ENCODE measurements at regions not wholly inside any gene's neighbourhood (a gene's known extent, or its start where the extent isn't known, plus 50 kb on each side); places are given as distances from the start of the nearest gene placed in this dataset.
"Not testable (repeated sequence)": the region's sequence is repeated elsewhere in the genome, so short reads cannot be mapped to it uniquely, and the experiment has no call there.

GRCh38 chr1:87992536-87992935 lies 663.9 kb downstream of the LMO4 start:
- TF ChIP-seq CTCF (conservative IDR thresholded peaks at IDR 0.05 in 1 of 2, IDR thresholded peaks at IDR 0.05 in 1 of 2; ENCODE audit: low read depth in 1 of 2, low read length in 2 of 2); EZH2 (IDR thresholded peaks at IDR 0.05; ENCODE audit: low read length, missing control alignments): not testable (repeated sequence)

Measured in fibroblast of lung (primary cell).